Liver (tissue), 3 donors: ENCODE measurements at regions not wholly inside any gene's neighbourhood (a gene's known extent, or its start where the extent isn't known, plus 50 kb on each side); places are given as distances from the start of the nearest gene placed in this dataset.

Experiments used
- GABPA ChIP-seq, 2 donors: IDR thresholded peaks in 1 of 2; conservative IDR thresholded peaks in 1 of 2; 2 replicates each; pipeline ENCODE4 v1.6.1; 2016; ENCODE audit warnings: antibody characterized with exemption in 2 of 2, mild to moderate bottlenecking in 1 of 2, moderate library complexity in 1 of 2
- HNF4G ChIP-seq: IDR thresholded peaks from 2 replicates; pipeline ENCODE4 v1.6.1; 2016; ENCODE audit warnings: antibody characterized with exemption
- RAD21 ChIP-seq, 2 donors: IDR thresholded peaks; 2 replicates each; pipeline ENCODE4 v1.6.1; 2016; ENCODE audit warnings: antibody characterized with exemption in 2 of 2, mild to moderate bottlenecking in 2 of 2
- SP1 ChIP-seq: IDR thresholded peaks from 2 replicates; pipeline ENCODE4 v1.6.1; 2018; ENCODE audit warnings: antibody characterized with exemption, mild to moderate bottlenecking
- TAF1 ChIP-seq: conservative IDR thresholded peaks from 2 replicates; pipeline ENCODE4 v1.6.1; 2016; ENCODE audit warnings: antibody characterized with exemption, mild to moderate bottlenecking
- YY1 ChIP-seq: IDR thresholded peaks from 2 replicates; pipeline ENCODE4 v1.6.1; 2016; ENCODE audit warnings: antibody characterized with exemption, mild to moderate bottlenecking
- TF ChIP-seq, protein P1 (sequence below): IDR thresholded peaks from 2 replicates; pipeline ENCODE4 v1.6.1; 2016; ENCODE audit warnings: antibody characterized with exemption
- TF ChIP-seq, protein P2 (sequence below): fragments of 150-350 bp; IDR thresholded peaks from 2 replicates; pipeline ENCODE4 v1.5.1; 2017; ENCODE audit warnings: improper control_type of control experiment, low read depth, low read length; ENCODE audit not compliant: missing input control
- TF ChIP-seq, protein P3 (sequence below): IDR thresholded peaks from 2 replicates; pipeline ENCODE4 v1.6.1; 2016; ENCODE audit warnings: antibody characterized with exemption
- TF ChIP-seq, protein P4 (sequence below): IDR thresholded peaks from 2 replicates; pipeline ENCODE4 v1.6.1; 2016; ENCODE audit warnings: antibody characterized with exemption
- donor health status: healthy.
- donor health status: healthy.

DNA sequence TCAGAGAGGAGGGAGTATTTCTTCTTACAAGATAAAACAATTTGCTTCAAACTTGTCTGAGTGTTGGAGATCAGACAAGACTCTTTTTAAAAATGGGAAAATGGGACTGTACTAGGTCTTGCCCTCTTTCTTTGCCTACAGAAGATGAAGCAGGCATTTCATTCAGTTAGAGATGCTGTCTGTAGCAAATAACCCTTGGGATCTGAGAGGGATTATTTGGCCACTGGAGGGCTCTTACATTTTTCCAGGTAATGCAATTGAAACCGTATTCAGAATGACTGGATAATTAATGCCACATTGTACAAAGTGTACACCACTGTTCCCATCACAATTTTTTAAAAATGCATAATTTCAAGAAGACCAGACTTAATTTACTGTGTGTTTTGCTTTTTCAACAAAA lies 258.5 kb upstream of the KIRREL3 start:
- TF ChIP-seq, protein P1, sequence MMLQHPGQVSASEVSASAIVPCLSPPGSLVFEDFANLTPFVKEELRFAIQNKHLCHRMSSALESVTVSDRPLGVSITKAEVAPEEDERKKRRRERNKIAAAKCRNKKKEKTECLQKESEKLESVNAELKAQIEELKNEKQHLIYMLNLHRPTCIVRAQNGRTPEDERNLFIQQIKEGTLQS, result no peak
- TF ChIP-seq, protein P2, sequence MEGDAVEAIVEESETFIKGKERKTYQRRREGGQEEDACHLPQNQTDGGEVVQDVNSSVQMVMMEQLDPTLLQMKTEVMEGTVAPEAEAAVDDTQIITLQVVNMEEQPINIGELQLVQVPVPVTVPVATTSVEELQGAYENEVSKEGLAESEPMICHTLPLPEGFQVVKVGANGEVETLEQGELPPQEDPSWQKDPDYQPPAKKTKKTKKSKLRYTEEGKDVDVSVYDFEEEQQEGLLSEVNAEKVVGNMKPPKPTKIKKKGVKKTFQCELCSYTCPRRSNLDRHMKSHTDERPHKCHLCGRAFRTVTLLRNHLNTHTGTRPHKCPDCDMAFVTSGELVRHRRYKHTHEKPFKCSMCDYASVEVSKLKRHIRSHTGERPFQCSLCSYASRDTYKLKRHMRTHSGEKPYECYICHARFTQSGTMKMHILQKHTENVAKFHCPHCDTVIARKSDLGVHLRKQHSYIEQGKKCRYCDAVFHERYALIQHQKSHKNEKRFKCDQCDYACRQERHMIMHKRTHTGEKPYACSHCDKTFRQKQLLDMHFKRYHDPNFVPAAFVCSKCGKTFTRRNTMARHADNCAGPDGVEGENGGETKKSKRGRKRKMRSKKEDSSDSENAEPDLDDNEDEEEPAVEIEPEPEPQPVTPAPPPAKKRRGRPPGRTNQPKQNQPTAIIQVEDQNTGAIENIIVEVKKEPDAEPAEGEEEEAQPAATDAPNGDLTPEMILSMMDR, result no peak
- TF ChIP-seq TAF1, result no peak
- no peak for TF ChIP-seq YY1
- TF ChIP-seq HNF4G, result no peak
- TF ChIP-seq GABPA (IDR thresholded peaks at IDR 0.05 in 1 of 2, conservative IDR thresholded peaks at IDR 0.05 in 1 of 2), result no peak
- TF ChIP-seq RAD21 (IDR thresholded peaks at IDR 0.05), result no peak
- TF ChIP-seq, protein P3, sequence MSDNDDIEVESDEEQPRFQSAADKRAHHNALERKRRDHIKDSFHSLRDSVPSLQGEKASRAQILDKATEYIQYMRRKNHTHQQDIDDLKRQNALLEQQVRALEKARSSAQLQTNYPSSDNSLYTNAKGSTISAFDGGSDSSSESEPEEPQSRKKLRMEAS, result no peak
- TF ChIP-seq, protein P4, sequence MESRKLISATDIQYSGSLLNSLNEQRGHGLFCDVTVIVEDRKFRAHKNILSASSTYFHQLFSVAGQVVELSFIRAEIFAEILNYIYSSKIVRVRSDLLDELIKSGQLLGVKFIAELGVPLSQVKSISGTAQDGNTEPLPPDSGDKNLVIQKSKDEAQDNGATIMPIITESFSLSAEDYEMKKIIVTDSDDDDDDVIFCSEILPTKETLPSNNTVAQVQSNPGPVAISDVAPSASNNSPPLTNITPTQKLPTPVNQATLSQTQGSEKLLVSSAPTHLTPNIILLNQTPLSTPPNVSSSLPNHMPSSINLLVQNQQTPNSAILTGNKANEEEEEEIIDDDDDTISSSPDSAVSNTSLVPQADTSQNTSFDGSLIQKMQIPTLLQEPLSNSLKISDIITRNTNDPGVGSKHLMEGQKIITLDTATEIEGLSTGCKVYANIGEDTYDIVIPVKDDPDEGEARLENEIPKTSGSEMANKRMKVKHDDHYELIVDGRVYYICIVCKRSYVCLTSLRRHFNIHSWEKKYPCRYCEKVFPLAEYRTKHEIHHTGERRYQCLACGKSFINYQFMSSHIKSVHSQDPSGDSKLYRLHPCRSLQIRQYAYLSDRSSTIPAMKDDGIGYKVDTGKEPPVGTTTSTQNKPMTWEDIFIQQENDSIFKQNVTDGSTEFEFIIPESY, result no peak
- TF ChIP-seq SP1, result no peak
